IgD-negative memory B cell (primary cell): ENCODE measurements at regions not wholly inside any gene's neighbourhood (a gene's known extent, or its start where the extent isn't known, plus 50 kb on each side); places are given as distances from the start of the nearest gene placed in this dataset.
"Not testable (repeated sequence)": the region's sequence is repeated elsewhere in the genome, so short reads cannot be mapped to it uniquely, and the experiment has no call there.

Experiments used
- H3K27ac Mint-ChIP-seq, 3 donors: one replicate each; pipeline ENCODE4 v1.8.0; 2020 to 2022; ENCODE audit warnings: mild to moderate bottlenecking in 3 of 3, mixed read lengths in 3 of 3, moderate library complexity in 1 of 3
- H3K27me3 Mint-ChIP-seq: one replicate; pipeline ENCODE4 v1.8.0; 2021; ENCODE audit warnings: mixed read lengths
- H3K36me3 Mint-ChIP-seq: one replicate; pipeline ENCODE4 v1.8.0; 2020; ENCODE audit warnings: mild to moderate bottlenecking, mixed read lengths
- H3K4me1 Mint-ChIP-seq, 3 donors: one replicate each; pipeline ENCODE4 v1.8.0; 2020 to 2022; ENCODE audit warnings: mixed read lengths in 3 of 3, mild to moderate bottlenecking in 1 of 3
- H3K4me3 Mint-ChIP-seq, 4 donors: one replicate each; pipeline ENCODE4 v1.8.0; 2020 to 2022; ENCODE audit warnings: mild to moderate bottlenecking in 4 of 4, mixed read lengths in 4 of 4, moderate library complexity in 3 of 4
- H3K9me3 Mint-ChIP-seq, 3 donors: one replicate each; pipeline ENCODE4 v1.8.0; 2020 to 2021; ENCODE audit warnings: mixed read lengths in 3 of 3, mild to moderate bottlenecking in 1 of 3

GRCh38 chr5:96176022-96176421 lies 214.4 kb upstream of the ELL2 start:
- Mint-ChIP-seq H3K36me3 (peaks cover 3% of the 10 kb centered on the region), H3K27ac (peak overlapping the region in 1 of 3 donors; percentile 52), H3K4me3 (no peak overlapping the region), H3K27me3 (peaks cover 4% of the 10 kb centered on the region), H3K9me3 (no peaks in the 10 kb centered on the region), H3K4me1 (peaks cover 3 to 16% (median 11%) of the 10 kb centered on the region in 3 donors)

- Mint-ChIP-seq H3K27me3 (peaks cover 4% of the 10 kb centered on the region), H3K4me3 (no peak overlapping the region), H3K36me3 (peaks cover 3% of the 10 kb centered on the region), H3K9me3 (no peaks in the 10 kb centered on the region), H3K27ac (no peak overlapping the region), H3K4me1 (peaks cover 3 to 16% (median 11%) of the 10 kb centered on the region in 3 donors)
Measured at GRCh38 chr5:96175090-96175489, 213.4 kb upstream of the ELL2 start.

GRCh38 chr5:96173366-96173765 lies 211.7 kb upstream of the ELL2 start:
- H3K9me3 Mint-ChIP-seq: no peaks in the 10 kb centered on the region
- H3K4me3 Mint-ChIP-seq: no peak overlapping the region
- H3K27ac Mint-ChIP-seq: no peak overlapping the region
- H3K36me3 Mint-ChIP-seq: peaks cover 3% of the 10 kb centered on the region
- no peaks in the 10 kb centered on the region for H3K27me3 Mint-ChIP-seq
- peaks cover 3 to 16% (median 11%) of the 10 kb centered on the region in 3 donors for H3K4me1 Mint-ChIP-seq

GRCh38 chr5:96172436-96172835 lies 210.8 kb upstream of the ELL2 start:
- Mint-ChIP-seq H3K4me3 (no peak overlapping the region), H3K36me3 (peaks cover 3% of the 10 kb centered on the region), H3K9me3 (no peaks in the 10 kb centered on the region), H3K27ac (no peak overlapping the region), H3K4me1 (peaks cover 3 to 10% (median 7%) of the 10 kb centered on the region in 3 donors), H3K27me3 (no peaks in the 10 kb centered on the region)

- H3K27ac Mint-ChIP-seq, H3K4me1 Mint-ChIP-seq, H3K9me3 Mint-ChIP-seq, H3K36me3 Mint-ChIP-seq, H3K27me3 Mint-ChIP-seq, H3K4me3 Mint-ChIP-seq: not testable (repeated sequence)
Measured at GRCh38 chr5:96171973-96172372, 210.3 kb upstream of the ELL2 start.

GRCh38 chr5:96170481-96171125 lies 209.0 kb upstream of the ELL2 start:
- H3K36me3 Mint-ChIP-seq, H3K27ac Mint-ChIP-seq, H3K9me3 Mint-ChIP-seq, H3K4me3 Mint-ChIP-seq, H3K27me3 Mint-ChIP-seq, H3K4me1 Mint-ChIP-seq: not testable (repeated sequence)

GRCh38 chr5:96168833-96169232 lies 207.2 kb upstream of the ELL2 start:
- H3K4me3 Mint-ChIP-seq, H3K36me3 Mint-ChIP-seq, H3K27ac Mint-ChIP-seq, H3K4me1 Mint-ChIP-seq, H3K9me3 Mint-ChIP-seq, H3K27me3 Mint-ChIP-seq: not testable (repeated sequence)

GRCh38 chr5:96159043-96159442 lies 197.4 kb upstream of the ELL2 start:
- H3K27me3 Mint-ChIP-seq: peaks cover 3% of the 10 kb centered on the region
- peaks cover 0 to 2% (median 0%) of the 10 kb centered on the region in 3 donors for H3K9me3 Mint-ChIP-seq
- H3K27ac Mint-ChIP-seq: no peak overlapping the region
- H3K4me3 Mint-ChIP-seq: no peak overlapping the region
- no peaks in the 10 kb centered on the region for H3K36me3 Mint-ChIP-seq
- peaks cover 0 to 1% (median 0%) of the 10 kb centered on the region in 3 donors for H3K4me1 Mint-ChIP-seq

- peaks cover 0 to 1% (median 0%) of the 10 kb centered on the region in 3 donors for H3K4me1 Mint-ChIP-seq
- no peaks in the 10 kb centered on the region for H3K36me3 Mint-ChIP-seq
- H3K27me3 Mint-ChIP-seq: peaks cover 3% of the 10 kb centered on the region
- peaks cover 0 to 2% (median 0%) of the 10 kb centered on the region in 3 donors for H3K9me3 Mint-ChIP-seq
- no peak overlapping the region for H3K4me3 Mint-ChIP-seq
- peak overlapping the region in 1 of 3 donors; percentile 9 for H3K27ac Mint-ChIP-seq
Measured at GRCh38 chr5:96157841-96158291, 196.2 kb upstream of the ELL2 start.

GRCh38 chr5:96157077-96157780 lies 195.6 kb upstream of the ELL2 start:
- H3K9me3 Mint-ChIP-seq: peaks cover 0 to 2% (median 0%) of the 10 kb centered on the region in 3 donors
- no peak overlapping the region for H3K4me3 Mint-ChIP-seq
- no peak overlapping the region for H3K27ac Mint-ChIP-seq
- H3K27me3 Mint-ChIP-seq: peaks cover 3% of the 10 kb centered on the region
- no peaks in the 10 kb centered on the region for H3K4me1 Mint-ChIP-seq
- no peaks in the 10 kb centered on the region for H3K36me3 Mint-ChIP-seq

GRCh38 chr5:96155147-96155546 lies 193.5 kb upstream of the ELL2 start:
- Mint-ChIP-seq H3K27me3 (peaks cover 1% of the 10 kb centered on the region), H3K27ac (no peak overlapping the region), H3K4me3 (no peak overlapping the region), H3K36me3 (no peaks in the 10 kb centered on the region), H3K4me1 (no peaks in the 10 kb centered on the region), H3K9me3 (peaks cover 0 to 2% (median 0%) of the 10 kb centered on the region in 3 donors)

GRCh38 chr5:96151891-96152290 lies 190.2 kb upstream of the ELL2 start:
- H3K36me3 Mint-ChIP-seq: no peaks in the 10 kb centered on the region
- H3K4me3 Mint-ChIP-seq: no peak overlapping the region
- no peaks in the 10 kb centered on the region for H3K27me3 Mint-ChIP-seq
- no peaks in the 10 kb centered on the region for H3K9me3 Mint-ChIP-seq
- no peaks in the 10 kb centered on the region for H3K4me1 Mint-ChIP-seq
- H3K27ac Mint-ChIP-seq: no peak overlapping the region

GRCh38 chr5:96150007-96150406 lies 188.4 kb upstream of the ELL2 start:
- no peak overlapping the region for H3K4me3 Mint-ChIP-seq
- H3K27ac Mint-ChIP-seq: no peak overlapping the region
- H3K9me3 Mint-ChIP-seq: no peaks in the 10 kb centered on the region
- no peaks in the 10 kb centered on the region for H3K36me3 Mint-ChIP-seq
- no peaks in the 10 kb centered on the region for H3K4me1 Mint-ChIP-seq
- H3K27me3 Mint-ChIP-seq: no peaks in the 10 kb centered on the region

GRCh38 chr5:96149546-96149945 lies 187.9 kb upstream of the ELL2 start:
- no peaks in the 10 kb centered on the region for H3K9me3 Mint-ChIP-seq
- no peaks in the 10 kb centered on the region for H3K27me3 Mint-ChIP-seq
- H3K36me3 Mint-ChIP-seq: no peaks in the 10 kb centered on the region
- no peak overlapping the region for H3K4me3 Mint-ChIP-seq
- H3K4me1 Mint-ChIP-seq: no peaks in the 10 kb centered on the region
- H3K27ac Mint-ChIP-seq: peak overlapping the region in 1 of 3 donors; percentile 27

GRCh38 chr5:96149021-96149420 lies 187.4 kb upstream of the ELL2 start:
- Mint-ChIP-seq H3K4me1 (no peaks in the 10 kb centered on the region), H3K4me3 (no peak overlapping the region), H3K9me3 (no peaks in the 10 kb centered on the region), H3K27me3 (no peaks in the 10 kb centered on the region), H3K36me3 (no peaks in the 10 kb centered on the region), H3K27ac (peak overlapping the region in 1 of 3 donors; percentile 27)

- no peaks in the 10 kb centered on the region for H3K27me3 Mint-ChIP-seq
- no peaks in the 10 kb centered on the region for H3K36me3 Mint-ChIP-seq
- H3K27ac Mint-ChIP-seq: no peak overlapping the region
- no peaks in the 10 kb centered on the region for H3K9me3 Mint-ChIP-seq
- no peaks in the 10 kb centered on the region for H3K4me1 Mint-ChIP-seq
- no peak overlapping the region for H3K4me3 Mint-ChIP-seq
Measured at GRCh38 chr5:96148376-96148775, 186.7 kb upstream of the ELL2 start.
